Chondrocyte (in vitro differentiated cells): ENCODE measurements at regions not wholly inside any gene's neighbourhood (a gene's known extent, or its start where the extent isn't known, plus 50 kb on each side); places are given as distances from the start of the nearest gene placed in this dataset.

Experiments
- DNase-seq: peaks from one replicate; pipeline ENCODE4 v3.0.0; 2021; ENCODE audit warnings: mixed read lengths, low spot score
- H3K27ac Mint-ChIP-seq: one replicate; pipeline ENCODE4 v1.8.0; 2021; ENCODE audit warnings: mild to moderate bottlenecking, moderate library complexity, mixed read lengths; ENCODE audit not compliant: unreplicated experiment
- H3K27me3 Mint-ChIP-seq: 2 replicates; pipeline ENCODE4 v1.8.0; 2021; ENCODE audit warnings: low read depth, mixed read lengths
- H3K36me3 Mint-ChIP-seq: 2 replicates; pipeline ENCODE4 v1.8.0; 2021; ENCODE audit warnings: low read depth, mixed read lengths
- H3K4me1 Mint-ChIP-seq: 2 replicates; pipeline ENCODE4 v1.8.0; 2021; ENCODE audit warnings: low read depth, mild to moderate bottlenecking, mixed read lengths
- H3K4me3 Mint-ChIP-seq: one replicate; pipeline ENCODE4 v1.8.0; 2021; ENCODE audit warnings: mild to moderate bottlenecking, moderate library complexity, mixed read lengths; ENCODE audit not compliant: unreplicated experiment
- H3K9me3 Mint-ChIP-seq: 2 replicates; pipeline ENCODE4 v1.8.0; 2021; ENCODE audit warnings: low read depth, mixed read lengths
- TF ChIP-seq, protein P1 (sequence below): fragments of 200-600 bp; sonication (generic); IDR thresholded peaks from 2 replicates; pipeline ENCODE4 v1.5.0; 2021; ENCODE audit warnings: antibody characterized with exemption, mild to moderate bottlenecking, moderate library complexity

DNA sequence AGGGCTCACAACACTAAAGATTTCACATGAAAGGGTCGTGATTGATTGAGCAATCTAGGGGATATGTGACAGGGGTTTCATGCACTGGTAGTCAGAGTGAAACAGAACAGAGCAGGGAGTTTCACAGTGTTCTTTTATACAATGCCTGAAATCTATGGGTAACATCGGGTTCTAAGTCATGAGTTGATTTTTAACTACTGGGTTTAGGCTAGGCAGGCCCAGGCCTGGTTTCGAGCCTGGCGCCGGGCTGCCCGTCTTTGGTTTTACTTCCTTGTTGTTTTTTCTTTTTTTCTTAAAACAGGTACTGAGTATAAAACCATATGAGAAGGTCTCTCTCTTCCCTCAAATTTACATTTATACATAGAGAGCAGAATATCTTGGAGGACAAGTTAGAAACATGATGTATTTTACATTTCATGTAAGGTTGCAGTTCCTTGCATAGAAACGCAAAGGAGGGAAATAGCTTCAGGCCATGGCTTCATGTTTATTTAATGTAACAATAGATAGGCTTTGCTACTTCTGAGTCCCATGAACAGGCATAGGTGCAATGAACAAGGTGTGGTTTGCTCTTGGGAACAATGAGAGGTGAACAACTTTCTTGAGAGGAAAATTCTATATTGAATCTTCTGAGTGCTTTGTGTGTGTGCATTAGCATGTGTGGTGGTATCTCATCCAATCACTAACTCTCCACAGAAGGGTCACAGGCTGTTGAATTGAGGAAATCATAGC is 128.9 kb upstream of the RXFP2 start:
- Mint-ChIP-seq H3K27me3 (no peaks in the 10 kb centered on the region), H3K4me3 (no peak overlapping the region), H3K9me3 (peaks cover 11% of the 10 kb centered on the region), H3K4me1 (no peaks in the 10 kb centered on the region), H3K36me3 (no peaks in the 10 kb centered on the region), H3K27ac (no peak overlapping the region)
- no peak for DNase-seq
- TF ChIP-seq, protein P1, sequence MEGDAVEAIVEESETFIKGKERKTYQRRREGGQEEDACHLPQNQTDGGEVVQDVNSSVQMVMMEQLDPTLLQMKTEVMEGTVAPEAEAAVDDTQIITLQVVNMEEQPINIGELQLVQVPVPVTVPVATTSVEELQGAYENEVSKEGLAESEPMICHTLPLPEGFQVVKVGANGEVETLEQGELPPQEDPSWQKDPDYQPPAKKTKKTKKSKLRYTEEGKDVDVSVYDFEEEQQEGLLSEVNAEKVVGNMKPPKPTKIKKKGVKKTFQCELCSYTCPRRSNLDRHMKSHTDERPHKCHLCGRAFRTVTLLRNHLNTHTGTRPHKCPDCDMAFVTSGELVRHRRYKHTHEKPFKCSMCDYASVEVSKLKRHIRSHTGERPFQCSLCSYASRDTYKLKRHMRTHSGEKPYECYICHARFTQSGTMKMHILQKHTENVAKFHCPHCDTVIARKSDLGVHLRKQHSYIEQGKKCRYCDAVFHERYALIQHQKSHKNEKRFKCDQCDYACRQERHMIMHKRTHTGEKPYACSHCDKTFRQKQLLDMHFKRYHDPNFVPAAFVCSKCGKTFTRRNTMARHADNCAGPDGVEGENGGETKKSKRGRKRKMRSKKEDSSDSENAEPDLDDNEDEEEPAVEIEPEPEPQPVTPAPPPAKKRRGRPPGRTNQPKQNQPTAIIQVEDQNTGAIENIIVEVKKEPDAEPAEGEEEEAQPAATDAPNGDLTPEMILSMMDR = no peak

DNA sequence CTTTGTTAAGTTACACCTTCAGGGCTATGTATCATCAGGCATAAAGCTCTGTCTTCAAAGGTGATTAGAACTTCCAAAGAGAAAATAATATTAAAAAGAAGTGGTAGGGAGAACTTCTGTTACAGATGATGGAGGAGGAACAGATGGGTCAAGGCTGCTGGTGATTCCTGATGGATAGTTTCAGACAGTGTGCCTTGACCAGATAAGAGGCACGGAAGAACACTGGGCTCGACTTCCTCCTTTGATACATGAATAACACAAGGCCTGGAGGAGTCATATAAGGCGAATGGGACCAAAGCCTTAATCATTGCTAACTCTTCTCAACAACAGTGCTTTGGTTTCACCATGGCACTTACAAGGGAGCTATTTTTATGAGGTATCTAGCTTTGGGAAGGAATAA is 128.1 kb upstream of the RXFP2 start:
- H3K36me3 Mint-ChIP-seq = no peaks in the 10 kb centered on the region
- TF ChIP-seq, protein P1 = no peak

DNA sequence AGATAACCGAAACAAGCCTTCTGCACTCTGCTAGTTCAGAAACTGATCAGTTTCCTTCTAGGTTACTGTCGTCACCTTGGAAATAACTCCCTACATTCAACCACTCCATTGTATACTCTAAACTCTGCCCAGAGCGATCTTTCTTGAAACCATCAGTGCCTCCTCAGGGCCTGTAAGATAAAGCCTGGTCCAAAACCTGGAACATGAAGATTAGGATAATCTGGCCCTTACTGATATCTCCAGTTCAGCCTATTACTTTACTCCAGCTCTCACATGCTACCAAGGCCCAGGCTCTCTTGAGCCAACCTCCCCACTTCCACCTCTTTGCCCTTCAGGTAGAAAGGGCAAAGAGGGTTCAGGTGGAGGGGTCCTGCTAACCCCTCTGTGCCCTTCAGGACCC is 125.3 kb upstream of the RXFP2 start:
- Mint-ChIP-seq H3K9me3 (peaks cover 11% of the 10 kb centered on the region), H3K4me1 (no peaks in the 10 kb centered on the region), H3K4me3 (no peak overlapping the region), H3K27me3 (peaks cover 4% of the 10 kb centered on the region), H3K36me3 (no peaks in the 10 kb centered on the region), H3K27ac (no peak overlapping the region)
- no peak for DNase-seq
- TF ChIP-seq, protein P1 = no peak

More for the DNA sequence above, 128.1 kb upstream of the RXFP2 start:
- H3K4me3 Mint-ChIP-seq = no peak overlapping the region
- no peak for DNase-seq
- H3K27ac Mint-ChIP-seq = no peak overlapping the region
- H3K27me3 Mint-ChIP-seq = peaks cover 2% of the 10 kb centered on the region
- peaks cover 11% of the 10 kb centered on the region for H3K9me3 Mint-ChIP-seq
- H3K4me1 Mint-ChIP-seq = no peaks in the 10 kb centered on the region

DNA sequence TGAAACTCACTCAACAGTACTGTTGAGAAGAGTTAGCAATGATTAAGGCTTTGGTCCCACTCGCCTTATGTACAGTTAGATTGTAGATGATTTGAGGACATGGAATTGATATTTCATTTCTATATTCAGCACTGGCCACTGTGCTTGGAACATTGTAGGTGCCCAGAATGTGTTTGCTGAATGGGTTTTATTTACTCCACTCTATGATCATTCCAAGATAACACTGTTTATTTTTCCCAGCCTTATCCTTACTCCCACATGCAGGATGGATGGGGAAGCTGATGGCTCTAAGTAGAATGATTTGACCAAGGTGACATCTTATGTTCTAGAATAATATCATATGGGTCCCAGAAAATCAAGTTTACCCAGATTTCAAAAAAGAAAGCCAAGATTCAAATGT is 124.6 kb upstream of the RXFP2 start:
- Mint-ChIP-seq H3K4me1 (no peaks in the 10 kb centered on the region), H3K27ac (no peak overlapping the region)

DNA sequence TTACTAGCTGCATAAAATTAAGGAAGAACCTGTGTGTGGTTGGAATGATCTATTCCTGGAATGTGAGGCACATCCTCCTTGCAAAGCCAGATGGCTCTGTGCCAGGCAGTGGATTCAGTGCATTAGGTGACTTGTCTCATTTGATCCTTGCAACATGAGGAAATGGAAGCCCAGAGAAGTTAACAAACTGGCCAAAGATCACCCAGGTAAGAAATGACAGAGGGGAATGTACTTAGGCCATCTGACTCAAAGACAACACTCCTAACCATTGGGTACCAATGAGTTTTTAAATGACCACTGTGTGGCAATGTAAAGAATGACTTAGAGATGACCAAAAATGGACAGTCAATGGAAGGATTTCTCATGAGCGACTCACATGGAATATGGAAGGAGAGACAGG is 114.2 kb upstream of the RXFP2 start:
- H3K4me1 Mint-ChIP-seq = peaks cover 38% of the 10 kb centered on the region
- H3K27me3 Mint-ChIP-seq = peaks cover 15% of the 10 kb centered on the region
- no peak overlapping the region for H3K27ac Mint-ChIP-seq
- TF ChIP-seq, protein P1 = no peak
- H3K4me3 Mint-ChIP-seq = no peak overlapping the region
- H3K36me3 Mint-ChIP-seq = no peaks in the 10 kb centered on the region
- no peaks in the 10 kb centered on the region for H3K9me3 Mint-ChIP-seq
- no peak for DNase-seq

More for the DNA sequence above, 124.6 kb upstream of the RXFP2 start:
- H3K27me3 Mint-ChIP-seq = peaks cover 4% of the 10 kb centered on the region
- H3K4me3 Mint-ChIP-seq = no peak overlapping the region
- H3K36me3 Mint-ChIP-seq = no peaks in the 10 kb centered on the region
- TF ChIP-seq, protein P1 = no peak
- peaks cover 11% of the 10 kb centered on the region for H3K9me3 Mint-ChIP-seq
- no peak for DNase-seq
